NT2/D1 (cell line): ENCODE measurements at regions not wholly inside any gene's neighbourhood (a gene's known extent, or its start where the extent isn't known, plus 50 kb on each side); places are given as distances from the start of the nearest gene placed in this dataset.

Source experiments
- DNase-seq: peaks from one replicate; pipeline ENCODE4 v3.0.0-alpha.2; 2011; ENCODE audit warnings: low read depth, low spot score
- H3K27me3 ChIP-seq: 2 replicates; pipeline ENCODE4 v1.6.0; 2011; ENCODE audit warnings: mild to moderate bottlenecking; ENCODE audit not compliant: insufficient read length, insufficient read depth
- H3K36me3 ChIP-seq: 2 replicates; pipeline ENCODE4 v1.6.1; 2011; ENCODE audit warnings: mild to moderate bottlenecking, low read length, mixed read lengths; ENCODE audit not compliant: insufficient read depth, insufficient read length
- H3K4me1 ChIP-seq: 2 replicates; pipeline ENCODE4 v1.5.1; 2011; ENCODE audit not compliant: insufficient read depth, insufficient read length
- H3K4me3 ChIP-seq: 2 replicates; pipeline ENCODE4 v1.5.1; 2011; ENCODE audit warnings: low read depth; ENCODE audit not compliant: insufficient read length
- H3K9ac ChIP-seq: 2 replicates; pipeline ENCODE4 v1.6.0; 2011; ENCODE audit warnings: low read depth; ENCODE audit not compliant: insufficient read length
- H3K9me3 ChIP-seq: 2 replicates; pipeline ENCODE4 v1.5.1; 2011; ENCODE audit warnings: mild to moderate bottlenecking, low read length; ENCODE audit not compliant: insufficient read depth
- SUZ12 ChIP-seq: IDR thresholded peaks from 2 replicates; pipeline ENCODE4 v1.6.1; 2011; ENCODE audit not compliant: insufficient read length, insufficient read depth; ENCODE audit errors: extremely low read depth
- YY1 ChIP-seq: IDR thresholded peaks from 2 replicates; pipeline ENCODE4 v1.6.1; 2011; ENCODE audit not compliant: insufficient read length, insufficient read depth
- ZNF274 ChIP-seq: IDR thresholded peaks from 2 replicates; pipeline ENCODE4 v1.6.1; 2011; ENCODE audit warnings: mild to moderate bottlenecking, low read depth, low read length

- Histone ChIP-seq H3K9me3 (no peaks in the 10 kb centered on the region), H3K4me1 (no peaks in the 10 kb centered on the region), H3K9ac (no peak overlapping the region), H3K4me3 (no peak overlapping the region), H3K36me3 (no peaks in the 10 kb centered on the region), H3K27me3 (no peaks in the 10 kb centered on the region)
- DNase-seq, result no peak
- TF ChIP-seq SUZ12 (no peak), ZNF274 (no peak), YY1 (no peak)
Observed at GRCh38 chr6:6412700-6413099, 92.2 kb upstream of the F13A1 start.

GRCh38 chr6:6414931-6415330 is 94.5 kb upstream of the F13A1 start:
- DNase-seq, result no peak
- H3K36me3 ChIP-seq, result no peaks in the 10 kb centered on the region
- no peaks in the 10 kb centered on the region for H3K4me1 ChIP-seq
- no peak overlapping the region for H3K9ac ChIP-seq
- H3K9me3 ChIP-seq, result no peaks in the 10 kb centered on the region
- TF ChIP-seq YY1 (no peak), SUZ12 (no peak), ZNF274 (no peak)
- H3K27me3 ChIP-seq, result no peaks in the 10 kb centered on the region
- no peak overlapping the region for H3K4me3 ChIP-seq

DNA sequence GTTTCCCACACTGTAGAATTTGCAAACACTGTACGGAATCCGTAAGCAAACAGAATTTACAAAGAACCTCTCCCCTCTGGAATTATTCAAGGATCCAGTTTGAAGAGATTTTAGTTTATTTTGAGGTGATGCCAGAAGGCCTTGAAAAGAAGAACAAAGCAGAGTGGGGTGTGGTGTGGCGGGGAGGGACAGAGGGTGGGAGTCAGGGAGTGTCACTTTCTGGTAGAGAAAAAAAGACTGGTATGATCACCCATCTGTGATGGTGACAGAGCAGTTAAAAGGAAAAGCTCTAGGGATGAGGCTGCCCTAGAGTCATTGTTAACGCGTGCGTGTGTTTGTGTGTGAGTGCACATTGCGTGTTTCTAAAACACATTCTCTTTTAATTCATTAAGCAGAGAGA is 97.0 kb upstream of the F13A1 start:
- H3K36me3 ChIP-seq, result no peaks in the 10 kb centered on the region
- no peak for TF ChIP-seq SUZ12
- no peak for TF ChIP-seq YY1
- no peak for TF ChIP-seq ZNF274
- H3K9me3 ChIP-seq, result no peaks in the 10 kb centered on the region
- H3K4me1 ChIP-seq, result no peaks in the 10 kb centered on the region
- H3K9ac ChIP-seq, result no peak overlapping the region
- H3K4me3 ChIP-seq, result no peak overlapping the region
- no peaks in the 10 kb centered on the region for H3K27me3 ChIP-seq
- no peak for DNase-seq

GRCh38 chr6:6418421-6418820 is 98.0 kb upstream of the F13A1 start:
- Histone ChIP-seq H3K9me3 (no peaks in the 10 kb centered on the region), H3K27me3 (no peaks in the 10 kb centered on the region), H3K4me3 (no peak overlapping the region), H3K9ac (no peak overlapping the region), H3K4me1 (no peaks in the 10 kb centered on the region), H3K36me3 (no peaks in the 10 kb centered on the region)
- DNase-seq, result no peak
- no peak for TF ChIP-seq SUZ12
- TF ChIP-seq ZNF274, result no peak
- no peak for TF ChIP-seq YY1

DNA sequence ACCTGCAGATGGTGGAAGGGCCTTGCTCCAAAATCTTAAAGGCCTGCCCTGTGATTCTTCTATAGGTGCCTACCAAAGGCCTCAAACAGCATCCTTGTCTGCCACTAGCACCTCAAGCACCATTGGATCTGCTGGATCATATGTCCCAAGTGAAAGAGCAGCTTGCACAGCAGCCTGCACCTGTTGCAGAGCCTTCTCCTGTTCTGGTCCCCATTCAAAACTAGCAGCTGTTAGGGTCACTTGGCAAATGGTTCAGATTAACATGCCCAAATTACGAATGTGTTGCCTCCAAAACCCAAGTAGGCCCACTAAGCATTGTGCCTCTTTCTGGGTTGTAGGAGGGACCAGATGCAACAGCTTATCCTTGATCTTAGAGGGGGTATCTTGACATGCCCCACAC is 99.6 kb upstream of the F13A1 start:
- Histone ChIP-seq H3K36me3 (no peaks in the 10 kb centered on the region), H3K9ac (no peak overlapping the region), H3K27me3 (no peaks in the 10 kb centered on the region), H3K4me3 (no peak overlapping the region), H3K9me3 (no peaks in the 10 kb centered on the region), H3K4me1 (no peaks in the 10 kb centered on the region)
- TF ChIP-seq ZNF274 (no peak), SUZ12 (no peak), YY1 (no peak)
- no peak for DNase-seq

DNA sequence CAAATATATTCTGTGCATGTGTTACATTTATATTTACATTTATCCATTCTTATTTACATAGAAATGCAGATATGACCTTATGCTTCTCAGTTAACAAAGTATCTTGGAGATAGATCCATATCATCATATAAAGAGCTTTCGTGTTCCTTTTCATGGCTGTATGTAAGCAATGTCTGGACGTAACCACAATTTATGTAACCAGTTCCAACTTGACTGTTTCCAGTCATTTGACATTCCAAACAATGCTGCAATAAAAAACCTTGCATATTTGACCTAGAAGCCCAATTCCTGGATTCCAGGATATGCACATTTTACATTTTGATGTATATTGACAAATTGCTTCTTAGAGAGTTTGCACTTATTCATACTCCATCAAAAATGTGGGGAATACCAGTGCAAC is 113.7 kb upstream of the F13A1 start:
- Histone ChIP-seq H3K27me3 (no peaks in the 10 kb centered on the region), H3K9ac (no peak overlapping the region), H3K4me1 (no peaks in the 10 kb centered on the region), H3K4me3 (no peak overlapping the region), H3K9me3 (no peaks in the 10 kb centered on the region), H3K36me3 (no peaks in the 10 kb centered on the region)
- TF ChIP-seq ZNF274 (no peak), SUZ12 (no peak), YY1 (no peak)
- no peak for DNase-seq

DNA sequence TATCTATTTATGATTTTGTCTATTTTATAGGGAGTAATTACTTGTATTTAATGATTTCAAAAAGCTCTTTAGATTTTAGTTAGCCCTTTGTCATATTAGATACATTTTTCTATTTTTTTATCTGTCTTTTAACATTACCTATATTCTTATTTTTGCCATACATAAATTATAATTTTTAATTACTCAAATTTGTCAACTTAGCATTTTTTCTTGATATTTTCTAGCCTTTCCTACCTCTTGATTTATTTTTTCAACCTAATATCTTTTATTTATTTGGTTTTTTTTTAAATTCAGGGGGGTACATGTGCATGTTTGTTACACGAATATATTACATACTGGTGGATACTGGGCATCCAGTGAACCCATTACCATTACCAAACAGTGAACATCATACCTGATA is 114.3 kb upstream of the F13A1 start:
- Histone ChIP-seq H3K9me3 (no peaks in the 10 kb centered on the region), H3K4me3 (no peak overlapping the region), H3K27me3 (no peaks in the 10 kb centered on the region), H3K36me3 (no peaks in the 10 kb centered on the region), H3K9ac (no peak overlapping the region), H3K4me1 (no peaks in the 10 kb centered on the region)
- no peak for DNase-seq
- TF ChIP-seq YY1 (no peak), SUZ12 (no peak), ZNF274 (no peak)

DNA sequence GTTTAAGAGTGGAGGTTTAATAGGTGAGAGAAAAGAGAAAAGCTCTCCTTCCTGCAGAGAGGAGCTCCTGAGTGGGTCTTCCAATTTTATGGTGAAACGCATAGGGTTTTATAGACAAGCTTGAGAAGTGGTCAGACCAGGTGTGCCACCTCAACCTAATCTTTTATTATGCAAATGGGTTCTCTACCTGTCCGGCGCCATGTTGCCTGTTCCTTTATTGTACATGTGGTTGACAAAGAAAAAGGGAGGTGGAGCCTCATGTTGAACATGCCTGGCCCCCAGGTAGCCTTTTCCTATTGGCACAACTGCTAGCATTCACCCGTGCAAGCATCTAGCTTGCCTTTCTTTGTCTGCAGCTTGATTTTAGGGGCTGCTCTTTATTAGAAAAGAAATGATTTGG is 115.9 kb upstream of the F13A1 start:
- DNase-seq, result no peak
- no peaks in the 10 kb centered on the region for H3K36me3 ChIP-seq
- H3K4me1 ChIP-seq, result peaks cover 3% of the 10 kb centered on the region
- no peaks in the 10 kb centered on the region for H3K9me3 ChIP-seq
- TF ChIP-seq ZNF274 (no peak), YY1 (no peak), SUZ12 (no peak)
- H3K4me3 ChIP-seq, result no peak overlapping the region
- H3K9ac ChIP-seq, result no peak overlapping the region
- no peaks in the 10 kb centered on the region for H3K27me3 ChIP-seq
